OCI-LY7 (cell line): ENCODE measurements at regions not wholly inside any gene's neighbourhood (a gene's known extent, or its start where the extent isn't known, plus 50 kb on each side); places are given as distances from the start of the nearest gene placed in this dataset.
"Not testable (repeated sequence)": the region's sequence is repeated elsewhere in the genome, so short reads cannot be mapped to it uniquely, and the experiment has no call there.

Source experiments
- EZH2phosphoT487 ChIP-seq: fragments of 200-600 bp; sonication (generic); IDR thresholded peaks from 2 replicates; pipeline ENCODE4 v1.6.1; 2018; ENCODE audit warnings: low read depth, borderline replicate concordance, mild to moderate bottlenecking, mixed run types, antibody characterized with exemption, low read length, moderate library complexity, mixed read lengths
- TF ChIP-seq, protein P1 (sequence below): fragments of 200-600 bp; sonication (generic); conservative IDR thresholded peaks from 2 replicates; pipeline ENCODE4 v1.5.1; 2014; ENCODE audit warnings: mild to moderate bottlenecking, antibody characterized with exemption, low read length, moderate library complexity, mixed read lengths

DNA sequence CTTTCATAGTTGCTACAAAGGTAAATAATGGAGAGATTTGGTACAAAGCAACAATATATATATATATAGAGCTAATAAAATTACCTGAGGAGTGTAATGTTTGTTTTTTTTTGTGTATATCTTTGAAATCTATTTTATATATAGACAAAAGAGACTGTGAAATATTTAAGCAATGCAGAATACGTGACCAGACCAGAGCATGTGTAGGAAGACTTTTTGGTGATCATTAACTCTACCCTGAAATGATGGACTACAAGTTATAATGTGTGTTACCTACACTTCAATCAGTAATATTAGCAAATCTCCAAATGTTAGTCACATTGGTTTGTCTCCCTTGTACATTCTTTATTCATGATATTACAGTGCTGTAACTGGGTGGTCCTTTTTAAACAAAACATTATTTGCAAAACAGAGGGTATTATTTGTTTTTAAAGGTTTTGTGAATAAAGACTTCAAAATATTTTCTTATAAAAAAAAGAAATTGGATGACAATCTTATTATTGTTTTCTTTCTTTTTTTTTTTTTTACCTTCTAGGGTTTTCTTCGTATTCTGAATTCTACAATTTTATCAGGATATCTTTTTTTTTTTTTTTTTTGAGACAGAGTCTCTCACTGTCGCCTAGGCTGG, 64.5 kb upstream of the RDX start:
- TF ChIP-seq, protein P1, sequence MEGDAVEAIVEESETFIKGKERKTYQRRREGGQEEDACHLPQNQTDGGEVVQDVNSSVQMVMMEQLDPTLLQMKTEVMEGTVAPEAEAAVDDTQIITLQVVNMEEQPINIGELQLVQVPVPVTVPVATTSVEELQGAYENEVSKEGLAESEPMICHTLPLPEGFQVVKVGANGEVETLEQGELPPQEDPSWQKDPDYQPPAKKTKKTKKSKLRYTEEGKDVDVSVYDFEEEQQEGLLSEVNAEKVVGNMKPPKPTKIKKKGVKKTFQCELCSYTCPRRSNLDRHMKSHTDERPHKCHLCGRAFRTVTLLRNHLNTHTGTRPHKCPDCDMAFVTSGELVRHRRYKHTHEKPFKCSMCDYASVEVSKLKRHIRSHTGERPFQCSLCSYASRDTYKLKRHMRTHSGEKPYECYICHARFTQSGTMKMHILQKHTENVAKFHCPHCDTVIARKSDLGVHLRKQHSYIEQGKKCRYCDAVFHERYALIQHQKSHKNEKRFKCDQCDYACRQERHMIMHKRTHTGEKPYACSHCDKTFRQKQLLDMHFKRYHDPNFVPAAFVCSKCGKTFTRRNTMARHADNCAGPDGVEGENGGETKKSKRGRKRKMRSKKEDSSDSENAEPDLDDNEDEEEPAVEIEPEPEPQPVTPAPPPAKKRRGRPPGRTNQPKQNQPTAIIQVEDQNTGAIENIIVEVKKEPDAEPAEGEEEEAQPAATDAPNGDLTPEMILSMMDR = not testable (repeated sequence)
- TF ChIP-seq EZH2phosphoT487 = not testable (repeated sequence)
